Cardiac fibroblast (primary cell): ENCODE measurements at regions not wholly inside any gene's neighbourhood (a gene's known extent, or its start where the extent isn't known, plus 50 kb on each side); places are given as distances from the start of the nearest gene placed in this dataset.

Source experiments
- DNase-seq, 2 donors: peaks; one replicate each; pipeline versions ENCODE4 v3.0.0 to v3.0.0-alpha.2; 2010; ENCODE audit warnings: low read depth in 2 of 2
- H3K4me3 ChIP-seq, 2 donors: replicated peaks in 1 of 2; 1 replicate in 1 of 2; 2 replicates in 1 of 2; pipeline ENCODE4 v1.5.1; 2011; ENCODE audit warnings: low read depth in 2 of 2, low read length in 2 of 2, mild to moderate bottlenecking in 2 of 2, moderate library complexity in 1 of 2
- TF ChIP-seq, protein P1 (sequence below): IDR thresholded peaks from one replicate; pipeline ENCODE4 v1.5.1; 2011; ENCODE audit warnings: low read depth, mild to moderate bottlenecking, low read length, inconsistent platforms

DNA sequence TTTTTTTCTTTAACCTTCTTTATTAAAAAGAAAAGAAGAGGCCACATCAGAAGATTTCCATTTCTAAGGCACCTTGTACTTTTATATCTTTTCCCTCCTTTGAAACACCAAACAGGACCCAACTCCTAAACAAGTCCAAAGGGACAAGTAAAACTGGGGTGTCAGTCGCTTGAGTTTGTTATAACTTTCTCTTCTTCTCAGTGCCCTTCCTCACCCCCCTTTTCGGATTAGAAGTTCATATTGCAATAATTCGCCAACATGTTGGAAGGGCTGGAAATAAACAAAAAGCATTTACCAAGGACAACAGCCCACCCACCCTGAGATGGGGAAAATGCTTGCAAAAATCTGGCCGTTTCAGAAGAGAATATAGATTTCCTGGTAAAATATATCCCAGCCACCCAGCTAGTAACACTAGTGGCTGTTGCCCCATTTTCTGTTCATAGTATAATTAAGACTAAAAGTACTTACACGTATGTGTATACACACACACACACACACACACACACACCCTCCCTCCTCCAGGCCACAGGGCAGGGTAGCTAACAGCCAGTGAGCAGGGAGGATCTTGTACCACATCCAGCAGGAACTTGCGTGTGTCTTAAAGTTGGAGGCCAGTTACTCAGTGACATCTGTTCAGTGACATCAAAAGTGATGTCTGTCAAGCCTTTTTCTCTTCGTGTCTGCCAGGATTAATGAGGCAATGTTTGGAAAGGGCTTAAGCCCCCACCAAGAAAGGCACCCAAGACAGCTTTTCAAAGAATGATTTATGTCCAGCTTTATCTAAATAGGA, 149.1 kb upstream of the KLF4 start:
- DNase-seq: peak; percentile 80 to 91
- TF ChIP-seq, protein P1, sequence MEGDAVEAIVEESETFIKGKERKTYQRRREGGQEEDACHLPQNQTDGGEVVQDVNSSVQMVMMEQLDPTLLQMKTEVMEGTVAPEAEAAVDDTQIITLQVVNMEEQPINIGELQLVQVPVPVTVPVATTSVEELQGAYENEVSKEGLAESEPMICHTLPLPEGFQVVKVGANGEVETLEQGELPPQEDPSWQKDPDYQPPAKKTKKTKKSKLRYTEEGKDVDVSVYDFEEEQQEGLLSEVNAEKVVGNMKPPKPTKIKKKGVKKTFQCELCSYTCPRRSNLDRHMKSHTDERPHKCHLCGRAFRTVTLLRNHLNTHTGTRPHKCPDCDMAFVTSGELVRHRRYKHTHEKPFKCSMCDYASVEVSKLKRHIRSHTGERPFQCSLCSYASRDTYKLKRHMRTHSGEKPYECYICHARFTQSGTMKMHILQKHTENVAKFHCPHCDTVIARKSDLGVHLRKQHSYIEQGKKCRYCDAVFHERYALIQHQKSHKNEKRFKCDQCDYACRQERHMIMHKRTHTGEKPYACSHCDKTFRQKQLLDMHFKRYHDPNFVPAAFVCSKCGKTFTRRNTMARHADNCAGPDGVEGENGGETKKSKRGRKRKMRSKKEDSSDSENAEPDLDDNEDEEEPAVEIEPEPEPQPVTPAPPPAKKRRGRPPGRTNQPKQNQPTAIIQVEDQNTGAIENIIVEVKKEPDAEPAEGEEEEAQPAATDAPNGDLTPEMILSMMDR: no peak
- H3K4me3 ChIP-seq: peak overlapping the region; percentile 45 to 47

DNA sequence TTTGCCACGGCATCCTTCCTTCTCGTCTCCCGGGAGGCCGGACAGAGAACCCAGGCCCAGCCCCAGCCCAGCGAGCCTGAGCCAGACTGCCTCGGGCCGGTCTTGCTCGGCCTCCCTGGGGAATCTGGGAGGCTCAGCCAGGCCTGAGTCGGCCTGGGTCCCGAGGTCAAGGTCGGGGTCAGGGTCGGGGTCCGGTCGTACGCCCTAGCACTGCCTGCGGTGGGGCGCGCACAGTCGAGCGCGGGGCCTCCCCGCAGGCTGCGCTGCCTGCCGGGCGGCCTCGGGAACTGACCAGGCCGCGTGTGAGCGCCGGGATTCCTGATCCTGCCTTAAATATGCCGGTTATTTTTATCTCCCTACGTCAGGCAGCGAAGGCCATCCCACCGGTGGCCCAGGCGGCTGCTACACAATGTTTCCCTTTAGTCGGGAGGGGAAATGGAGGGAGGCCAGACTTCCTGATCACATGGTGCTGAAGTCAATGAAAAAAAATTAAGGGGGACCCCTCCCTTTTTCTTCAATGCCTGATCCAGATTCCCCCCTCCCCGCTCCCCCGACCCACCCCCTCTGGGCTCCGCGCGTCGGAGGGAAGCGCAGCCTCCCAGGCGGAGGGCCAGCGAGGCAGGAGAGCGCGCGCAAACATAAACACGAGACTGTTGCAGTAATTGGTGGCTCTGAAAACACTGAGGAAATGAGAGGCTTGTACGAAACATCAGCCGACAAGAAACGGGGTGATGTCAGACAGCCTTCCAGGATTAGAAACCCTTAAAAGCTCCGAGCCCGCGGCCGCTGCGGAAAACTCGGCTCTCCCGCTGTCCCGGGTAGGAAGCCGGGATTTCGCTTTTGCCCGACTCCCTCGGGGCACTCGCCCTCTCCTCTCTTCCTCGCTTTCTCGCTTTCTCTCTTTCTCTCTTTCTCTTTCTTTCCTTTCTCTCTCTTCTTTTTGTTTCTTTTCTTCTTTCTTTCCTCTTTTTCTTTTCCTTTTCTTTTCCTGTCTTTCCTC, 148.2 kb upstream of the KLF4 start:
- H3K4me3 ChIP-seq: peak overlapping the region; percentile 45 to 47
- TF ChIP-seq, protein P1: no peak
- DNase-seq: peak; percentile 99 to 100

DNA sequence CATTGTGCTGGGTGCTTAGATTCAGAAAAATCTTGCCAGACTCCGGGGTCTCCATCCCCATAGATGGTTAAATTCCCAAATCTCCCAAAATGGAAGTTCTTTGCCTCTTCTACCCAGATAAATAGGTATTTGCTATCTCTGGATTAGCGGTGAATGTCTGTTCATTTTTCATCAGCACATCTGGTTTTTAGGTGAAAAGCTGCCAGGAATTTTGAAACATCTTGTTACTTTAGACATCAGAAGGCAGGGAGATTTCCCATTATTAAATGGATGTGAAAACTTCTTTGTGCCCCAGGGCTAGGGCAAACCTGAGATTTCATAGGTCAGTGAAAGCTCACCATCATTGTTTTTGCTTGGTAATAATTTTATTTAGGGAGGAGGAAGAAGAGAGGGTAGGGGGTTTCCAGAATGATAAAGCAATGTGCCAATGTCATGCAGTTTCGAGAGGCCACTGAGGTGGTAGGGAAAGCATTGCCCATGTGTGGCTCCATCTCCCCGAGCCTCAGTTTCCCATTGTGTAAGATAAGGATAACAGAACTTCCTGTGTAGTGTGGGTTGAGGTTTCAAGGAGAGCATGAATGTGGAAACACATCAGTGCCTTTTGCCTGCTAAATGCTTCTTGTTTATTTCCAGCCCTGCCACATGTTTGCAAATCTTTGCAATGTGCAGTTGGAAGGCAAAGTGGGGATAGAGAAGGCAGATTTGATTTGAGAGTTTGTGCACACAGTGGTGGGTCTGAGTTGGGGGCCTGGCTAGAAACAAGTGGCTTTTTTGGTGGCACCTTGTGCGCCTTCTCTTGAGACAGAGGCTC, 147.2 kb upstream of the KLF4 start:
- H3K4me3 ChIP-seq: peak overlapping the region in 1 of 2 donors; percentile 26
- DNase-seq: peak in 1 of 2 donors; percentile 40
- TF ChIP-seq, protein P1: no peak

DNA sequence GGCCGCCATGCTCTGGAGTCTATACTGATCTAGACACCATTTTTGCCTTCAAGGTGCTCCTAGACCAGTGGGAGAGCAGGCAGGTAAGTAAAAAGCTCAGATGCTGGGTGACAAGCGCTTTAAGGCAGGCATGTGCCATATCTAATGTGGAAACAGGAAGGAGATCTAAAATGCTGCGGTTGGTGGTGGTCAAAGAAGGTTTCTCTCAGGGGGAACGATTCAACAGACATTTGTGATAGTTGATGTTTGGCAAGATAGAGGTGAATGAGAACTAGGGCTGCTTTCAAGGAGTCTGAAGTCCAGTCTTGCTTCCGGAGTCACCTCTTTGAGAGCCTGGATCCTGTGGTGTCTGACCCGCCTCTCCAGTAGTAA, 146.2 kb upstream of the KLF4 start:
- H3K4me3 ChIP-seq: no peak overlapping the region
- DNase-seq: no peak
- TF ChIP-seq, protein P1: no peak

DNA sequence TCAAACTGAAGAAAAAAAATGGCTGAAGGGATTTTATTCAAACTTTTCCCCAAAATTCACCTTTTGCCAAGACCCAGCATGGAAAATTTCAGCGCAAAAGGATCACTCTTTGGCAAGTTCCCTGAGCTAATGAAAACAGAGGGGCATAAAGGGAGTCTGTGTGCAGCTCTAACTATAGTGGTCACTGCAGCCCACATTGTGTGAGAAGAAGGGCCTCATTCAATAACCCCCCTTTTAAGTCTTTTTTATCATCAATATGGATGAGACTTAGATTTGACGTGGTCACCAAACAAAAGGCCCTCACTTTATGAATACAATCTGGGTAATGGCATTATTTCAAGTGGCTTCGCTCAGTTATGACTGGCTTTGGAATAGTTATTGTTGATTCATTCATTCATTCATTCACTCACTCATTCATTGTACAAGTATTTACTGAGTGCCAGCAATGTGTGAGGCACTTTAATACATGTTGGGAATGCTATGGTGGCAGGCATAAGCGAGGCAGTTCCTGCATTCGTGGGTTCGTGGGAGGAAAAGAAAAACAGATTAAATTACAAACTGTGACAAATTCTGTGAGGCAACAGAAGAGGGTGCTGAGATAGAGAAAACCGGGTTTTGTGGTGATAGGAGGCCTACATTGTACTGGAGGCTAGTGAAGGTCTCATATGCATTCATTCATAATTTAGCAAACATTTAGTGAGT, 145.7 kb upstream of the KLF4 start:
- peak; percentile 32 to 35 for DNase-seq
- TF ChIP-seq, protein P1: no peak

DNA sequence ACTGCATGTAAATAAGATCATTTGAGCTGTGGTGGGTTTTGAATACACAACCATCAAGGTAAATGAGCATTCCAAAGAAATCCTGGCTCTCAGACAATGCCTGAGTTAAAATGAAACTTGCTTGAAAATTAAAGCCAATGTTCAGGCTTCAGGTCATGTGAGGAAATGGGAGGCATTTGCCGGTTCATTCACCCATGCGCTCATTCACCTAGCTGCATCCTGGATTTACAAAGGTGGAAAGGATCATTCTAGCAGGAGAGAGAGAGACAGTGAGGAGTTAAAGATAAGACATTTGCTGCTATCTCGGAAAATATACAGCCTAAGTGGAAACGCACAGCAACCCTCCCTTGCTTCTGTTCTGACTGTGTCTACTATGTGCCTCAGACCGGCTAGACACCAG, 143.8 kb upstream of the KLF4 start:
- H3K4me3 ChIP-seq: no peak overlapping the region
- TF ChIP-seq, protein P1: no peak
- no peak for DNase-seq

More for the DNA sequence above, 145.7 kb upstream of the KLF4 start:
- H3K4me3 ChIP-seq: no peak overlapping the region
